HG02759 (cell line): ENCODE measurements at regions not wholly inside any gene's neighbourhood (a gene's known extent, or its start where the extent isn't known, plus 50 kb on each side); places are given as distances from the start of the nearest gene placed in this dataset.
"Not testable (repeated sequence)": the region's sequence is repeated elsewhere in the genome, so short reads cannot be mapped to it uniquely, and the experiment has no call there.

ENCODE experiments used
- ATAC-seq: cut with Tn5 transposase; IDR thresholded peaks from one replicate; pipeline ENCODE4 v1.9.1; 2021; ENCODE audit warnings: mild to moderate bottlenecking, moderate library complexity; ENCODE audit not compliant: unreplicated experiment

DNA sequence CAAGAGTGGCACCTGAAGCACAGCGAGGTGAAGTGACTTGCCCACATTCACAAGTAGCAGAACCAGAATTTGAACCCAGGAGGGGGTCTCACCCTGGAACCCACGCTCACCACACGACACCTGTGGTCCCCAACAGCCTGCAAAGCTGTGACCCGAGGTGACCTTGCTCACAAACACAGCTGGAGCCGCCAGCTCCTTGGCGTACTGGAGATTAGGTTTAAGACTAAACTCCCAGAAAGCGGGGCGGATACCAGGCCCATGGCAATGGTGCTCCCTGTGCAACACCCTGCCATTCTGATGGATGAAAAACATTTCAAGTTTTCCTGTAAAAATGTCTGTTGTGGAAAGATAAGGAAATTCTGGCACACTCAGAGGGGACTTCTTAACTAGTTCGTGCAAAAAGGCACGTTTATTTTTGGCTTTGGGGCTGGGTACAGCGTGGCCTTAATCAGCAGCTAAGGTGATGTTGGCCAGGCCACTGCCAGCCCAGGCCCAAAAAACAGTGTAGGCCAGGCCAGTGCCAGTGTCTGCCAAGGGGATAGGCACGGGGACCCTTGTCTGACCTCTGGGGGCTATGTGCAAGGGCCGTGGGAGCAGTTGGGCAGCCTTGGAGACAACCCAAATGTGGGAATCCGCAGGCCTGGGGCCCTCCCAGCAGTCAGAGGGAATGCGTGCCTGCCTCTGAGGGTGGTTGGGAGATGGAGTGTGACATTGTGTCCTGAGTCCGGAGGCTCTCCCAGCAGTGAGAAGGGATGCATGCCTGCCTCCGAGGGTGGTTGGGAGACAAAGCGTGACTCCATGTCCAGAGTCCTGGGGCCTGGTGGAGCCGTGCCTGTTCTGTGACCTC lies 185.0 kb upstream of the HS6ST1 start:
- no peak for ATAC-seq

GRCh38 chr2:128504246-128505149 lies 185.8 kb upstream of the HS6ST1 start:
- ATAC-seq, result peak; percentile 63

GRCh38 chr2:128505150-128505490 lies 186.5 kb upstream of the HS6ST1 start:
- no peak for ATAC-seq

- ATAC-seq, result no peak
Observed at GRCh38 chr2:128505575-128506526, 187.2 kb upstream of the HS6ST1 start.

DNA sequence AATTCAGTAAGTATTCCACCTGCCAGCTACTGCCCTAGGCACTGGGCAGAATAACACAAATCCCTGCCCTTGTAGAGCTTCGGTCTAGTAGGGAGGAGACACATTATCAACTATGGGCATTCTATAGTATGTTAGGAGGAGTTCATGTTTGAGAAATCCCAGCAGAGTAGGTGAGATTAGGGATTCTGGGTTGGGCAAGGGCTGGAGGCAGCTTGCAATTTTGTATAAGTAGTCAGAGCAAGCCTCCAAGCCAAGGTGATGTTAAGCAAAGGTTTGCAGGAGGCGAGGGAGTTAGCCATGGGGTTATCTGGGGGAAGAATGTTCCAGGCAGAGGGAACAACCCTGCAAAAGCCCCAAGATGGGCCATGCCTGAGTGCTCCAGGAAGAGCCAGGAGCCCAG lies 187.9 kb upstream of the HS6ST1 start:
- ATAC-seq, result no peak

DNA sequence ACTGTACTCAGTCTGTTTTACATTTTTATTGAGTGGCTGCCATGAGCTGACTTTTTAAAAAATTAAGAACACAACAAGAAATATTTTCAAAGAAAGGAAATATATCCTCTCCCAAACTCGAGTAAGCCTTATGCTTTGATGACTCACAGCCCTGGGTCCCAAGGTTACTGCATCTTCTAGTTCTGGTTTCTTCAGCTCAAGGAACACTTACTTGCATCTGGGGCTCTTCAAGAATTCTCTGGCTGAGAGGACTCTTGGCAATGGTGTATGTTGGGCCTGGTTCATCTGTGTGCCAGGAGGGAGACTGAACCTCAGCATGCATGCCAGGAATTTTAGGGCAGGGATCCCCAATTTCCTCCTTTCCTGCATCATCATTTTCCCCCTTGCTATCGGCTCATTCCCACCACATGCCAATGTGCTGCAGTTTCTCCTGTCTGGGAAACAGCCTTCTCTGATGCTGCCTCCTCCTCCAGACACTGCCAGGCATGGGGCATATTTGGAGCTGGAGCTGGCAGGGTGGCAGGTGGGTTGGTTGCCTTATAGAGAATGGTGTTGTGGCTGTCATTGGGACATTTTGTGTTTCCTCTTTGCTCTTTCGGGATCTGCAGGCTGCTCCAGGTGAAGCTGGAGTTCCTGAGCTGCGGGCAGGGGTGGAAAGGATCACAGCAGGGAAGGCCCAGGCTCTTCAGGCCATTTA lies 192.2 kb upstream of the HS6ST1 start:
- ATAC-seq, result no peak

DNA sequence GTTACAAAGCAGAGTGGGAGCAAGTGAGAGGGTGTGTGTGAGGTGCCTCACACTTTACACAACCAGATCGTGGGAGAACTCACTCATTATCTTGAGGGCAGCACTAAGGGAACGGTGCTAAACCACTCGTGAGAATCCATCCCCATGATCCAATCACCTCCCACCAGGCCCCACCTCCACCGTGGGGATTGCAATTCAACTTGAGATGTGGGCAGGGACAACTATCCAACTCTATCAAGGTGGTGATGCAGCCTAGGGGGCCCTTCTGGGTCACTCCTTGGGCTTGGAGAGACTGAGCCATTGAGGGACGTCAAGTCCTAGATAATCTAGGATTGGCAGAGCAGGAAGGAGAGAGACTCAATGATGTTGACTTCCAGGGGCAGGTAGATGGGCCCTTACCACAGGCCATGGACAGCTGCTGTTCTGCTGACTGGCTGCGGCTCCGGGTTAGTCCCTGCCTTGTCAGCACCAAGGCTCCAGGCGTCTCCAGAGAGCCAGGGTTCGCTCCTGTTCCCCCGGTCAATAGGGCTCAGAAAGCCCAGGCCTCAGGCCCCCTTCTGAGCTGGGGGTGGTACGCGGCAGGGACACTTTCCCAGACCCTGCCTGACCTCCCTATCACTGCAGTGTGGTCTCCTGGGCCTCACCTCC lies 193.2 kb upstream of the HS6ST1 start:
- ATAC-seq, result no peak

GRCh38 chr2:128512379-128513115 lies 193.9 kb upstream of the HS6ST1 start:
- ATAC-seq, result no peak

- no peak for ATAC-seq
Observed at GRCh38 chr2:128513116-128513960, 194.7 kb upstream of the HS6ST1 start.

DNA sequence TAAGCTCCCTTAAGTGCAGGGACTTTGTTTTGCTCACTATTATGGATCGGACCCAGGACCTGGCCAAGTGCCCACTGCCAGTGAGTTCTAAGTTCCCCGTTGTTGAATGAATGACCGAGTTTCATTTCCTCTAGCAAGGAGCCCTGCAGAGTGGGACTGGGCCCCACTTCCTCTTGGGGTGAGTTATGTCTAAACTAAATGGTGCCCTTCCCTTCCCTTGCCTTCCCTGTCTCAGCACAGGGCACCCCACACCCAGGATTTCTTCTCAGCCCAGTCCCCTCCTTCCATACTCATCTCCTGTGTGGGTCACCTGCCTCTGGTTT lies 195.3 kb upstream of the HS6ST1 start:
- peak; percentile 83 for ATAC-seq

DNA sequence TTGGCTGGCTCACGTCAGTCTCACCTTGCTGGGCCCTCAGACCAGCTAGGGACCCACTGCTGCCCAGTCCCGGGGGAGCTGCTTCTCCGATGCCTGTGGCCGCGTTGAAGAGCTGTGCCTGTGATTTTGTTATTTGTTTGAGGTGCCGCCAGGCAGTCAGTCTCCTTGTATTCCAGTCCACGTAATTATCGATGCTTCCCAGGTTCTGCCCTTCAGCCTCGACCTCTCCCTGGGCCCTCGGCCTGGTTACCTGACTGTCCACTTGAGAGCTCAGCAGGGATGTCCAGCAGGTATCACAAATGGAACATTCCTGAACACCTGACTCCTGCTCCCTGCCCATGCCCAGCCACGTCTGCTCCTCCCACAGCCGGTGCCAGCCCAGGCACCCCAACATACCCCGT lies 195.9 kb upstream of the HS6ST1 start:
- ATAC-seq, result no peak

- ATAC-seq, result no peak
Observed at GRCh38 chr2:128516938-128517337, 198.3 kb upstream of the HS6ST1 start.

DNA sequence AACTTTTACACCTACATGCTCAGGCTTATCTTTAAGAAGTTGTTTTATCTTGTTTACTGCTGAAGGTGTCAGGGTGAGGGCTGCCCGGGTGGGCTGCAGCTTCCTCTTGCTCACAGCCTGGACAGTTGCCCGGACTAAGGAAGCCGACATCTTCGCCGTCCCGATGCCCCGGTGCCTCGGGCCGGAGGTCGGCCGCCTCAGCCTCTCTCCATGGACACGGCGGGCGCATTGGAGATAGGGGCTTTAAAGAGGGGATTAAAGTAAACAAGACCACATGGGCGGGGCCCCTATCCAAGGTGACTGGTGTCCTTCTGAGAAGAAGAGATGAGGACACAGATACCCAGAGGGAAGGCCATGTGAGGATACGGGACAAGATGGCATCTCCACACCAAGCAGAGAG lies 200.4 kb upstream of the HS6ST1 start:
- not testable (repeated sequence) for ATAC-seq

- ATAC-seq, result no peak
Observed at GRCh38 chr2:128519517-128520215, 201.0 kb upstream of the HS6ST1 start.

- peak; percentile 9 for ATAC-seq
Observed at GRCh38 chr2:128520340-128520739, 201.7 kb upstream of the HS6ST1 start.

DNA sequence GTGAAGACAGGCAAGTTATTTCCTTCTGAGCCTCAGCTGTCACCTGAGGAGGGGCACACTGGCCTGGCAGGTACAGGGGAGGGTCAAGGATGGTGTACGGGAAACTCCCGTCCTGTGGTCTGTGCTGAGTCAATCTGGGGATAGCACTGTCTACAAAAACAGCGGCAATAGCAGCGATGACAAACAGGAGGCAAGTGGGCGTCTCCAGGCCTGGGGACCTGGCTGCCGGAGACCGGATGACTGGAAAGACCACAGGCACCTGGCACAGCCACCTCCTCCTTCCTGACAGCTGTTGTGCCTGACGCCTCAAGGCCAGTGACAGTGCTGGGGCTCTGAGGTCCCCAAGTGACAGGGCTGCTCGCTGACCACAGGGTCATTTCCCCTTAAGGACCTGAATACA lies 202.1 kb upstream of the HS6ST1 start:
- ATAC-seq, result peak; percentile 97

DNA sequence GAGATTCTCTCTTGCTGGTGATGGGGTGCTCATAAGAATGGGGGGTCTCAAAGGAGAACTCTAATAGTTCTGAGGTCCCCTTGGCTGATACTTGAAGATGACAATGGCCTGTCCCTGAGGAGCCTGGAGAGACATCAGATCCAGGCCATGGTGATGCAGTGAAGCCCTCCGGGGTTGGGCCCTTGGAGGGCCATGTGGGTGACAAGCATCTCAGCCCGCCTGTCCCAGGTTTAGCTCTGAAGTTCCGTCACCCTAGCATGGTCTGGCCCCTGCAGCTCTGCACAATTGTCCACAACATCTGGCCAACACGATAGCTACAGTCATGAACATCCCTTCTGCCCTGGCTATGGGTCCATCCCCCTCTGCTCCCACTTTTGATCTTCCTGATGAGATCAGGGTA lies 202.8 kb upstream of the HS6ST1 start:
- ATAC-seq, result no peak

DNA sequence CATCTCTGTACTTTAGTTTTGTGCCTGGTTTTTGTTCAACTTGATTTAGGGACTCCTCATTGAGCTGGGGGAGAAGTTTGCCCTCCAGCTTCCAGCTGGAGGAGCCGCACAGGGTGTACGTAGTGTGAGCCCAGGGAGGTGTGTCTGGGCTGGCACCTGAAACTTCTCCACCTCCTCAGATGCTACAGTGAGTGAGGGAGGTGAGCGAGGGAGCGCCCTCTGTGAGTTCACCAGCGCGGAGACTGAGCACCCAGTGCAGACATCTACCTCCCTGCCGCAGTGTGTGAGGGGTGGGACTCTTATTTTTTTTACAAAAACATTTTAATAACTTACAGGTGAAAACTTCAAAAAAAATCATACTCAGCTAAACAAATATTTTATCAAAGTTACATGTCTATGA lies 204.2 kb upstream of the HS6ST1 start:
- no peak for ATAC-seq
